ENCODE measurements at regions not wholly inside any gene's neighbourhood (a gene's known extent, or its start where the extent isn't known, plus 50 kb on each side); places are given as distances from the start of the nearest gene placed in this dataset.
A peak's percentile ranks its signal among the peaks of the same experiment; 100 is the strongest.

GRCh38 chr1:17992800-17993199 is 114.8 kb upstream of the IGSF21 start:
- Histone ChIP-seq H3K9me3 (no peaks in the 10 kb centered on the region), H3K36me3 (ENCODE audit: low read depth) (no peaks in the 10 kb centered on the region), H3K4me1 (ENCODE audit: low read depth) (no peaks in the 10 kb centered on the region), H3K4me3 (no peak overlapping the region)
- intact Hi-C loops (cut with DNase I, micrococcal nuclease) = no loop called here
- TF ChIP-seq, protein P1, sequence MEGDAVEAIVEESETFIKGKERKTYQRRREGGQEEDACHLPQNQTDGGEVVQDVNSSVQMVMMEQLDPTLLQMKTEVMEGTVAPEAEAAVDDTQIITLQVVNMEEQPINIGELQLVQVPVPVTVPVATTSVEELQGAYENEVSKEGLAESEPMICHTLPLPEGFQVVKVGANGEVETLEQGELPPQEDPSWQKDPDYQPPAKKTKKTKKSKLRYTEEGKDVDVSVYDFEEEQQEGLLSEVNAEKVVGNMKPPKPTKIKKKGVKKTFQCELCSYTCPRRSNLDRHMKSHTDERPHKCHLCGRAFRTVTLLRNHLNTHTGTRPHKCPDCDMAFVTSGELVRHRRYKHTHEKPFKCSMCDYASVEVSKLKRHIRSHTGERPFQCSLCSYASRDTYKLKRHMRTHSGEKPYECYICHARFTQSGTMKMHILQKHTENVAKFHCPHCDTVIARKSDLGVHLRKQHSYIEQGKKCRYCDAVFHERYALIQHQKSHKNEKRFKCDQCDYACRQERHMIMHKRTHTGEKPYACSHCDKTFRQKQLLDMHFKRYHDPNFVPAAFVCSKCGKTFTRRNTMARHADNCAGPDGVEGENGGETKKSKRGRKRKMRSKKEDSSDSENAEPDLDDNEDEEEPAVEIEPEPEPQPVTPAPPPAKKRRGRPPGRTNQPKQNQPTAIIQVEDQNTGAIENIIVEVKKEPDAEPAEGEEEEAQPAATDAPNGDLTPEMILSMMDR (IDR thresholded peaks at IDR 0.05) = no peak
- DNase-seq (no peak), ATAC-seq (no peak)

GRCh38 chr1:17994046-17994445 is 113.6 kb upstream of the IGSF21 start:
- peak in 2 of 3 donors; percentile 25 to 32 for DNase-seq
- H3K4me1 ChIP-seq (ENCODE audit: low read depth) = no peaks in the 10 kb centered on the region
- no peaks in the 10 kb centered on the region for H3K9me3 ChIP-seq
- no peaks in the 10 kb centered on the region for H3K36me3 ChIP-seq (ENCODE audit: low read depth)
- intact Hi-C loops (cut with DNase I, micrococcal nuclease) = no loop called here
- no peak overlapping the region for H3K4me3 ChIP-seq
- ATAC-seq = peak; percentile 57
- TF ChIP-seq, protein P1 (IDR thresholded peaks at IDR 0.05) = no peak

DNA sequence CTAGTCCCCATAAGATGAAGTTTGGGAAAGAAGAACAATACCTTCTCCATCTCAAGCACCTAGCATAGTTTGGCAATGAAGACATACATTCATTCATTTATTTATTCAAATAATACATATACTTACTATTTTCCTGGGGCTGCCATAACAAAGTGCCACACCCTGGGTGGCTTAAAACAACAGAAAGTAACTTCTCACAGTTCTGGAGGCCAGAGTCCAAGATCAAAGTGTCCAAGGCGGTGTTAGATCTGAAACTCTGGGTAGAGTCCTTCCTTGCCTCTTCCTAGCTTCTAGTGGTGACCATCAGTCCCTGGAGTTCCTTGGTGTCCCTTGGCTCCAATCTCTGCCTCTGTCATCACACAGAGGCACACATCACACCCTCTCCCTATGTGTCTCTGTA is 112.1 kb upstream of the IGSF21 start:
- no peaks in the 10 kb centered on the region for H3K36me3 ChIP-seq (ENCODE audit: low read depth)
- peak; percentile 70 for ATAC-seq
- TF ChIP-seq, protein P1 (IDR thresholded peaks at IDR 0.05) = no peak
- DNase-seq = peak in 1 of 3 donors; percentile 53
- no peaks in the 10 kb centered on the region for H3K9me3 ChIP-seq
- intact Hi-C loops (cut with DNase I, micrococcal nuclease) = no loop called here
- H3K4me1 ChIP-seq (ENCODE audit: low read depth) = no peaks in the 10 kb centered on the region
- no peak overlapping the region for H3K4me3 ChIP-seq

DNA sequence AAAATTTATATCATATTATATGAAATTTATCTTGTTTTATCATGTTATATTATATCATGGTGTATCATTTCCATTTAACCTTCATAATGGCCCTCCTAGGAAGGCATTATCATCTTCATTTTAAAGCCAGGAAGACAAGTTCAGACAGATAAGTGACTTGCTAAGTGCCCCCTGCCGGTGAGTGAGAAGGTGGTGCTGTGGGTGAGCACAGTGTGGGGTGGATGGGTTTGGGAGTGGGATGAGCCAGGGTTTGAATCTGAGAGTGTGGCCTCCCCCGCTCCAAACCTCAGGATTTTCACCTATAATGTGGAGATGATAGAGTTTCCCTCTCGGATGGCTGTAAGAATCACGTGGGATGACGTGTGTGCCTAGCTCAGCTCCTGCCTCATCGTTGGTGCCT is 108.7 kb upstream of the IGSF21 start:
- Histone ChIP-seq H3K4me1 (ENCODE audit: low read depth) (no peaks in the 10 kb centered on the region), H3K36me3 (ENCODE audit: low read depth) (no peaks in the 10 kb centered on the region), H3K4me3 (no peak overlapping the region), H3K9me3 (no peaks in the 10 kb centered on the region)
- DNase-seq (peak in 1 of 3 donors; percentile 15), ATAC-seq (no peak)
- intact Hi-C loops (cut with DNase I, micrococcal nuclease) = no loop called here
- TF ChIP-seq, protein P1 (IDR thresholded peaks at IDR 0.05) = no peak

DNA sequence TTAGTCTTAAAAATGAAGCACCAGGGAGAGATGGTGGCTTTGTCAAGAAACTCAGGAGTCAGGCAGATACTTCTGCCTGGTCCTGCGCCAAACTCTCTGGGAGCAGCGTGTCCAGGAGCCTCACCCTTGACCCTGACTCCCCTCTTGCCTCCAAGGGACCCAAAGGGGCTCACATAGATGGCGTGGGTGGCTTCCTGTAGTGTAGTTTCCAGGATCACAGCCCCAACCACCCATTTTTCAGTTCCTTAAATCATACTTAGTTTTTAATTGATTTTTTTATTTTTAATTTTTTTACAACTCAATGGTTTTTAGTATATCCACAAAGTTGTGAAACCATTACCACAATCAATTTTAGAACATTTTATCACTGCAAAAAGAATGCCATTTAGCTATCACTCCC is 107.7 kb upstream of the IGSF21 start:
- TF ChIP-seq, protein P1 (IDR thresholded peaks at IDR 0.05) = no peak
- Histone ChIP-seq H3K4me1 (ENCODE audit: low read depth) (no peaks in the 10 kb centered on the region), H3K9me3 (no peaks in the 10 kb centered on the region), H3K4me3 (no peak overlapping the region), H3K36me3 (ENCODE audit: low read depth) (no peaks in the 10 kb centered on the region)
- ATAC-seq (no peak), DNase-seq (no peak)
- intact Hi-C loops (cut with DNase I, micrococcal nuclease) = no loop called here

DNA sequence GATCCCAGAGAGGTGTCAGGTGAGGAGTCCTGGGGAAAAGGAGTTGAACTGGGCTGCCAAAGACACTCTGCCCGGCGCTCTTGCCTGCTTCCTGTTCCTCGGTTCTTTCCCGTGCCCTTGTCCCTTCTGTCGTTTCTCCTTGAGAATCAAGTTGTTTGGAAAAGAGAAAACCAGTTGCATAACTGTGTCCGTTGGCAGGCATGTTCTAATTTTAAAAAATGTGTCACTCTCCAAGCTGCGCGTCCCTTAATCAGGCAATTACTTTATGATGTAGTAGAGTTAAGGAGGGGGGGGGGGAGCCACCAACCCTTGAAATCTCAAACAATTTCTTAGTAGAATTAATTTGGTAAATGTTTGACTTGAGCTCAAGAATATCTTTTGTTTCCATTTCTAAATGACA is 105.9 kb upstream of the IGSF21 start:
- H3K4me1 ChIP-seq (ENCODE audit: low read depth) = no peaks in the 10 kb centered on the region
- no peaks in the 10 kb centered on the region for H3K9me3 ChIP-seq
- TF ChIP-seq, protein P1 (IDR thresholded peaks at IDR 0.05) = no peak
- DNase-seq (no peak), ATAC-seq (no peak)
- H3K36me3 ChIP-seq (ENCODE audit: low read depth) = no peaks in the 10 kb centered on the region
- intact Hi-C loops (cut with DNase I, micrococcal nuclease) = no loop called here
- no peak overlapping the region for H3K4me3 ChIP-seq
